ENCODE measurements at regions not wholly inside any gene's neighbourhood (a gene's known extent, or its start where the extent isn't known, plus 50 kb on each side); places are given as distances from the start of the nearest gene placed in this dataset.

GRCh38 chr13:24625331-24625731, 54.9 kb upstream of the ATP12A start:
- Histone ChIP-seq H3K4me3 (replicated peaks in 1 of 4; ENCODE audit: control extremely low read depth in 1 of 4, insufficient read depth in 1 of 4, low read depth in 3 of 4, low read length in 4 of 4) (no peak overlapping the region), H3K9me3 (ENCODE audit: control insufficient read depth, insufficient read depth, low read depth, low read length) (no peaks in the 10 kb centered on the region), H3K36me3 (ENCODE audit: control insufficient read depth, insufficient read depth, low read length) (no peaks in the 10 kb centered on the region), H3K27me3 (ENCODE audit: control insufficient read depth, insufficient read depth, low read length) (no peaks in the 10 kb centered on the region), H2AFZ (ENCODE audit: low read length) (no peak overlapping the region), H3K9ac (ENCODE audit: insufficient read depth, low read length) (no peak overlapping the region), H3K27ac (ENCODE audit: insufficient read depth, low read length) (no peak overlapping the region), H3K4me1 (ENCODE audit: control insufficient read depth, extremely low read depth, insufficient read depth, low read length) (no peaks in the 10 kb centered on the region), H3K4me2 (ENCODE audit: extremely low read depth, insufficient read depth, low read length) (no peak overlapping the region), H4K20me1 (ENCODE audit: control insufficient read depth, extremely low read depth, insufficient read depth, low read length) (no peaks in the 10 kb centered on the region), H3K79me2 (ENCODE audit: control insufficient read depth, insufficient read depth, low read length) (no peaks in the 10 kb centered on the region)
- TF ChIP-seq, protein P1, sequence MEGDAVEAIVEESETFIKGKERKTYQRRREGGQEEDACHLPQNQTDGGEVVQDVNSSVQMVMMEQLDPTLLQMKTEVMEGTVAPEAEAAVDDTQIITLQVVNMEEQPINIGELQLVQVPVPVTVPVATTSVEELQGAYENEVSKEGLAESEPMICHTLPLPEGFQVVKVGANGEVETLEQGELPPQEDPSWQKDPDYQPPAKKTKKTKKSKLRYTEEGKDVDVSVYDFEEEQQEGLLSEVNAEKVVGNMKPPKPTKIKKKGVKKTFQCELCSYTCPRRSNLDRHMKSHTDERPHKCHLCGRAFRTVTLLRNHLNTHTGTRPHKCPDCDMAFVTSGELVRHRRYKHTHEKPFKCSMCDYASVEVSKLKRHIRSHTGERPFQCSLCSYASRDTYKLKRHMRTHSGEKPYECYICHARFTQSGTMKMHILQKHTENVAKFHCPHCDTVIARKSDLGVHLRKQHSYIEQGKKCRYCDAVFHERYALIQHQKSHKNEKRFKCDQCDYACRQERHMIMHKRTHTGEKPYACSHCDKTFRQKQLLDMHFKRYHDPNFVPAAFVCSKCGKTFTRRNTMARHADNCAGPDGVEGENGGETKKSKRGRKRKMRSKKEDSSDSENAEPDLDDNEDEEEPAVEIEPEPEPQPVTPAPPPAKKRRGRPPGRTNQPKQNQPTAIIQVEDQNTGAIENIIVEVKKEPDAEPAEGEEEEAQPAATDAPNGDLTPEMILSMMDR (conservative IDR thresholded peaks at IDR 0.05 in 1 of 2, IDR thresholded peaks at IDR 0.05 in 1 of 2; ENCODE audit: low read depth in 1 of 2, low read length in 2 of 2), result peak in 1 of 2 donors; percentile 9
- no peak for TF ChIP-seq EZH2 (IDR thresholded peaks at IDR 0.05; ENCODE audit: low read length, missing control alignments)
- DNase-seq (ENCODE audit: low read depth in 2 of 2), result no peak

GRCh38 chr13:24625870-24626849, 54.0 kb upstream of the ATP12A start:
- H3K9ac ChIP-seq (ENCODE audit: insufficient read depth, low read length), result no peak overlapping the region
- H3K36me3 ChIP-seq (ENCODE audit: control insufficient read depth, insufficient read depth, low read length), result no peaks in the 10 kb centered on the region
- no peaks in the 10 kb centered on the region for H3K79me2 ChIP-seq (ENCODE audit: control insufficient read depth, insufficient read depth, low read length)
- no peak overlapping the region for H3K4me2 ChIP-seq (ENCODE audit: extremely low read depth, insufficient read depth, low read length)
- H3K27ac ChIP-seq (ENCODE audit: insufficient read depth, low read length), result no peak overlapping the region
- H3K9me3 ChIP-seq (ENCODE audit: control insufficient read depth, insufficient read depth, low read depth, low read length), result no peaks in the 10 kb centered on the region
- H3K4me3 ChIP-seq (replicated peaks in 1 of 4; ENCODE audit: control extremely low read depth in 1 of 4, insufficient read depth in 1 of 4, low read depth in 3 of 4, low read length in 4 of 4), result no peak overlapping the region
- no peak overlapping the region for H2AFZ ChIP-seq (ENCODE audit: low read length)
- no peaks in the 10 kb centered on the region for H4K20me1 ChIP-seq (ENCODE audit: control insufficient read depth, extremely low read depth, insufficient read depth, low read length)
- TF ChIP-seq, protein P1 (conservative IDR thresholded peaks at IDR 0.05 in 1 of 2, IDR thresholded peaks at IDR 0.05 in 1 of 2; ENCODE audit: low read depth in 1 of 2, low read length in 2 of 2), result no peak
- TF ChIP-seq EZH2 (IDR thresholded peaks at IDR 0.05; ENCODE audit: low read length, missing control alignments), result no peak
- no peaks in the 10 kb centered on the region for H3K4me1 ChIP-seq (ENCODE audit: control insufficient read depth, extremely low read depth, insufficient read depth, low read length)
- no peaks in the 10 kb centered on the region for H3K27me3 ChIP-seq (ENCODE audit: control insufficient read depth, insufficient read depth, low read length)
- no peak for DNase-seq (ENCODE audit: low read depth in 2 of 2)

DNA sequence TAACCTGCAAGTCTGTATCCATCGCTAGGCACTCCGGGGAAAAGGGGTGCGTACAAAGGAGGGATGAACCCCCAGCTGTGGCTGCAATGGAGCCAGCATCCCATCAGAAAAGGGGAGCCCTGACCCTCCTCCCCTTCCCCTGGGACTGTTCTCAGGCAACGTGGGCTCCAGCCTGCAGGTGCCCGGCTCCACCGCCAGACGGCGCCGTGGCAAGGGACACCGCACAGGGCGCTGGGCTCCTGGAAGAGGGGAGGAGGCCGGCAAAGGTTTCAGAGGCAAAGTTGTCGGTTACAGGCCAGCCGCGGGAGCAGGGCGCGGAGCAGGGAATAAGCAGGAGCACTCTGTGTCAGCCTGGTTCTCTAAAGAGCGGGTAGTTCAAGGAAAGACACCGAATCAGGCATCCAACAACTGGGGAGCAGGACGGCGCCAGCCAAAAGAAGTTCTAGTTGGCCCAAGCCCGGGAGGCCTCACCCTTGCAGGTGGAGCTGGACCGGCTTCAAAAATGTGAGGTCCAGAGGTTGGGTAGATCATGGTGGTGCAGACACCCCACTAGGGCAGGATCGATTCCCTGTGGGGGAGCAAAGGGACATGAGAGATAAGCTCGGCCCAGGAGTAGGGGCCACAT, 53.0 kb upstream of the ATP12A start:
- Histone ChIP-seq H3K9ac (ENCODE audit: insufficient read depth, low read length) (no peak overlapping the region), H4K20me1 (ENCODE audit: control insufficient read depth, extremely low read depth, insufficient read depth, low read length) (no peaks in the 10 kb centered on the region), H3K4me2 (ENCODE audit: extremely low read depth, insufficient read depth, low read length) (no peak overlapping the region), H3K36me3 (ENCODE audit: control insufficient read depth, insufficient read depth, low read length) (no peaks in the 10 kb centered on the region), H2AFZ (ENCODE audit: low read length) (no peak overlapping the region), H3K27ac (ENCODE audit: insufficient read depth, low read length) (no peak overlapping the region), H3K9me3 (ENCODE audit: control insufficient read depth, insufficient read depth, low read depth, low read length) (no peaks in the 10 kb centered on the region), H3K27me3 (ENCODE audit: control insufficient read depth, insufficient read depth, low read length) (no peaks in the 10 kb centered on the region), H3K4me1 (ENCODE audit: control insufficient read depth, extremely low read depth, insufficient read depth, low read length) (no peaks in the 10 kb centered on the region), H3K79me2 (ENCODE audit: control insufficient read depth, insufficient read depth, low read length) (no peaks in the 10 kb centered on the region), H3K4me3 (replicated peaks in 1 of 4; ENCODE audit: control extremely low read depth in 1 of 4, insufficient read depth in 1 of 4, low read depth in 3 of 4, low read length in 4 of 4) (no peak overlapping the region)
- TF ChIP-seq, protein P1 (conservative IDR thresholded peaks at IDR 0.05 in 1 of 2, IDR thresholded peaks at IDR 0.05 in 1 of 2; ENCODE audit: low read depth in 1 of 2, low read length in 2 of 2), result peak; percentile 32 to 55
- TF ChIP-seq EZH2 (IDR thresholded peaks at IDR 0.05; ENCODE audit: low read length, missing control alignments), result no peak
- no peak for DNase-seq (ENCODE audit: low read depth in 2 of 2)
